ENCODE measurements at regions not wholly inside any gene's neighbourhood (a gene's known extent, or its start where the extent isn't known, plus 50 kb on each side); places are given as distances from the start of the nearest gene placed in this dataset.
"Not testable (repeated sequence)": the region's sequence is repeated elsewhere in the genome, so short reads cannot be mapped to it uniquely, and the experiment has no call there.

GRCh38 chr6:82521861-82522260, 158.2 kb downstream of the TPBG start:
- peaks cover 10% of the 10 kb centered on the region for H3K9me3 Mint-ChIP-seq
- H3K36me3 Mint-ChIP-seq (ENCODE audit: insufficient read depth): no peaks in the 10 kb centered on the region
- H3K27me3 Mint-ChIP-seq: peaks cover 12% of the 10 kb centered on the region
- H3K27ac Mint-ChIP-seq (ENCODE audit: low read depth): no peak overlapping the region
- H3K4me3 Mint-ChIP-seq: no peak overlapping the region
- DNase-seq (ENCODE audit: low spot score in 2 of 2) (no peak), ATAC-seq (replicated peaks; ENCODE audit: extremely low read depth, poor library complexity, severe bottlenecking) (no peak)
- H3K4me1 Mint-ChIP-seq: no peaks in the 10 kb centered on the region

- no peak for DNase-seq (ENCODE audit: low spot score in 2 of 2)
- no peak for ATAC-seq (replicated peaks; ENCODE audit: extremely low read depth, poor library complexity, severe bottlenecking)
- Mint-ChIP-seq H3K36me3 (ENCODE audit: insufficient read depth) (no peaks in the 10 kb centered on the region), H3K4me3 (no peak overlapping the region), H3K4me1 (no peaks in the 10 kb centered on the region), H3K9me3 (peaks cover 5% of the 10 kb centered on the region), H3K27me3 (peaks cover 12% of the 10 kb centered on the region), H3K27ac (ENCODE audit: low read depth) (no peak overlapping the region)
Measured at GRCh38 chr6:82524031-82524430, 160.4 kb downstream of the TPBG start.

GRCh38 chr6:82525775-82526495, 162.3 kb downstream of the TPBG start:
- no peak for ATAC-seq (replicated peaks; ENCODE audit: extremely low read depth, poor library complexity, severe bottlenecking)
- peaks cover 5% of the 10 kb centered on the region for H3K9me3 Mint-ChIP-seq
- no peaks in the 10 kb centered on the region for H3K36me3 Mint-ChIP-seq (ENCODE audit: insufficient read depth)

GRCh38 chr6:82529960-82530460, 166.4 kb downstream of the TPBG start:
- H3K36me3 Mint-ChIP-seq (ENCODE audit: insufficient read depth); H3K27me3 Mint-ChIP-seq; H3K4me3 Mint-ChIP-seq; H3K9me3 Mint-ChIP-seq; ATAC-seq (replicated peaks; ENCODE audit: extremely low read depth, poor library complexity, severe bottlenecking); H3K4me1 Mint-ChIP-seq; H3K27ac Mint-ChIP-seq (ENCODE audit: low read depth); DNase-seq (ENCODE audit: low spot score in 2 of 2): not testable (repeated sequence)

More at GRCh38 chr6:82525775-82526495, 162.3 kb downstream of the TPBG start:
- peaks cover 12% of the 10 kb centered on the region for H3K27me3 Mint-ChIP-seq
- no peak for DNase-seq (ENCODE audit: low spot score in 2 of 2)
- no peak overlapping the region for H3K27ac Mint-ChIP-seq (ENCODE audit: low read depth)
- H3K4me1 Mint-ChIP-seq: no peaks in the 10 kb centered on the region
- no peak overlapping the region for H3K4me3 Mint-ChIP-seq

- ATAC-seq (replicated peaks; ENCODE audit: extremely low read depth, poor library complexity, severe bottlenecking) (no peak), DNase-seq (ENCODE audit: low spot score in 2 of 2) (no peak)
- Mint-ChIP-seq H3K9me3 (no peaks in the 10 kb centered on the region), H3K36me3 (ENCODE audit: insufficient read depth) (no peaks in the 10 kb centered on the region), H3K27me3 (no peaks in the 10 kb centered on the region), H3K4me3 (no peak overlapping the region), H3K4me1 (no peaks in the 10 kb centered on the region), H3K27ac (ENCODE audit: low read depth) (no peak overlapping the region)
Measured at GRCh38 chr6:82534876-82535275, 171.3 kb downstream of the TPBG start.

- ATAC-seq (replicated peaks; ENCODE audit: extremely low read depth, poor library complexity, severe bottlenecking); DNase-seq (ENCODE audit: low spot score in 2 of 2); H3K4me1 Mint-ChIP-seq; H3K27me3 Mint-ChIP-seq; H3K27ac Mint-ChIP-seq (ENCODE audit: low read depth); H3K4me3 Mint-ChIP-seq; H3K36me3 Mint-ChIP-seq (ENCODE audit: insufficient read depth): not testable (repeated sequence)
- H3K9me3 Mint-ChIP-seq: peaks cover 11% of the 10 kb centered on the region
Measured at GRCh38 chr6:82549480-82549879, 185.9 kb downstream of the TPBG start.

- not testable (repeated sequence) for DNase-seq (ENCODE audit: low spot score in 2 of 2); ATAC-seq (replicated peaks; ENCODE audit: extremely low read depth, poor library complexity, severe bottlenecking); H3K36me3 Mint-ChIP-seq (ENCODE audit: insufficient read depth); H3K4me1 Mint-ChIP-seq; H3K27ac Mint-ChIP-seq (ENCODE audit: low read depth); H3K27me3 Mint-ChIP-seq; H3K9me3 Mint-ChIP-seq; H3K4me3 Mint-ChIP-seq
Measured at GRCh38 chr6:82551311-82551710, 187.7 kb downstream of the TPBG start.

- ATAC-seq (replicated peaks; ENCODE audit: extremely low read depth, poor library complexity, severe bottlenecking) (no peak), DNase-seq (ENCODE audit: low spot score in 2 of 2) (no peak)
- Mint-ChIP-seq H3K27ac (ENCODE audit: low read depth) (no peak overlapping the region), H3K9me3 (peaks cover 4% of the 10 kb centered on the region), H3K4me1 (no peaks in the 10 kb centered on the region), H3K27me3 (no peaks in the 10 kb centered on the region), H3K4me3 (no peak overlapping the region), H3K36me3 (ENCODE audit: insufficient read depth) (no peaks in the 10 kb centered on the region)
Measured at GRCh38 chr6:82551831-82552230, 188.2 kb downstream of the TPBG start.

GRCh38 chr6:82553863-82554531, 190.4 kb downstream of the TPBG start:
- no peak for DNase-seq (ENCODE audit: low spot score in 2 of 2)
- Mint-ChIP-seq H3K36me3 (ENCODE audit: insufficient read depth) (no peaks in the 10 kb centered on the region), H3K27ac (ENCODE audit: low read depth) (no peak overlapping the region), H3K27me3 (no peaks in the 10 kb centered on the region), H3K4me3 (no peak overlapping the region), H3K9me3 (peaks cover 4% of the 10 kb centered on the region), H3K4me1 (no peaks in the 10 kb centered on the region)
- ATAC-seq (replicated peaks; ENCODE audit: extremely low read depth, poor library complexity, severe bottlenecking): no peak

GRCh38 chr6:82554666-82555065, 191.0 kb downstream of the TPBG start:
- DNase-seq (ENCODE audit: low spot score in 2 of 2): no peak
- Mint-ChIP-seq H3K27me3 (no peaks in the 10 kb centered on the region), H3K4me1 (no peaks in the 10 kb centered on the region), H3K9me3 (peaks cover 4% of the 10 kb centered on the region), H3K36me3 (ENCODE audit: insufficient read depth) (no peaks in the 10 kb centered on the region), H3K4me3 (no peak overlapping the region), H3K27ac (ENCODE audit: low read depth) (no peak overlapping the region)
- ATAC-seq (replicated peaks; ENCODE audit: extremely low read depth, poor library complexity, severe bottlenecking): no peak

- no peaks in the 10 kb centered on the region for H3K4me1 Mint-ChIP-seq
- no peak for DNase-seq (ENCODE audit: low spot score in 2 of 2)
- H3K27me3 Mint-ChIP-seq: no peaks in the 10 kb centered on the region
- ATAC-seq (replicated peaks; ENCODE audit: extremely low read depth, poor library complexity, severe bottlenecking): no peak
- no peak overlapping the region for H3K27ac Mint-ChIP-seq (ENCODE audit: low read depth)
- no peaks in the 10 kb centered on the region for H3K36me3 Mint-ChIP-seq (ENCODE audit: insufficient read depth)
- no peak overlapping the region for H3K4me3 Mint-ChIP-seq
- H3K9me3 Mint-ChIP-seq: no peaks in the 10 kb centered on the region
Measured at GRCh38 chr6:82555801-82556200, 192.2 kb downstream of the TPBG start.

- not testable (repeated sequence) for H3K36me3 Mint-ChIP-seq (ENCODE audit: insufficient read depth); H3K27me3 Mint-ChIP-seq; H3K9me3 Mint-ChIP-seq; H3K4me3 Mint-ChIP-seq; H3K4me1 Mint-ChIP-seq; ATAC-seq (replicated peaks; ENCODE audit: extremely low read depth, poor library complexity, severe bottlenecking); DNase-seq (ENCODE audit: low spot score in 2 of 2); H3K27ac Mint-ChIP-seq (ENCODE audit: low read depth)
Measured at GRCh38 chr6:82558531-82558930, 194.9 kb downstream of the TPBG start.

GRCh38 chr6:82567621-82568020, 204.0 kb downstream of the TPBG start:
- Mint-ChIP-seq H3K27ac (ENCODE audit: low read depth) (no peak overlapping the region), H3K27me3 (no peaks in the 10 kb centered on the region), H3K4me1 (no peaks in the 10 kb centered on the region), H3K9me3 (no peaks in the 10 kb centered on the region), H3K36me3 (ENCODE audit: insufficient read depth) (no peaks in the 10 kb centered on the region), H3K4me3 (no peak overlapping the region)
- no peak for DNase-seq (ENCODE audit: low spot score in 2 of 2)
- ATAC-seq (replicated peaks; ENCODE audit: extremely low read depth, poor library complexity, severe bottlenecking): no peak

All from central memory CD8-positive, alpha-beta T cell (primary cell).